GM12865 (cell line): ENCODE measurements at regions not wholly inside any gene's neighbourhood (a gene's known extent, or its start where the extent isn't known, plus 50 kb on each side); places are given as distances from the start of the nearest gene placed in this dataset.

Source experiments
- DNase-seq: peaks from one replicate; pipeline ENCODE4 v3.0.0; 2010; ENCODE audit warnings: low read depth
- H3K4me3 ChIP-seq: 2 replicates; pipeline ENCODE4 v1.5.1; 2011; ENCODE audit warnings: mild to moderate bottlenecking, low read depth, low read length, control low read depth
- TF ChIP-seq, protein P1 (sequence below): IDR thresholded peaks from 2 replicates; pipeline ENCODE4 v1.5.1; 2011; ENCODE audit warnings: low read length, control low read depth, low read depth, inconsistent platforms; ENCODE audit not compliant: insufficient read depth; ENCODE audit errors: missing control alignments

DNA sequence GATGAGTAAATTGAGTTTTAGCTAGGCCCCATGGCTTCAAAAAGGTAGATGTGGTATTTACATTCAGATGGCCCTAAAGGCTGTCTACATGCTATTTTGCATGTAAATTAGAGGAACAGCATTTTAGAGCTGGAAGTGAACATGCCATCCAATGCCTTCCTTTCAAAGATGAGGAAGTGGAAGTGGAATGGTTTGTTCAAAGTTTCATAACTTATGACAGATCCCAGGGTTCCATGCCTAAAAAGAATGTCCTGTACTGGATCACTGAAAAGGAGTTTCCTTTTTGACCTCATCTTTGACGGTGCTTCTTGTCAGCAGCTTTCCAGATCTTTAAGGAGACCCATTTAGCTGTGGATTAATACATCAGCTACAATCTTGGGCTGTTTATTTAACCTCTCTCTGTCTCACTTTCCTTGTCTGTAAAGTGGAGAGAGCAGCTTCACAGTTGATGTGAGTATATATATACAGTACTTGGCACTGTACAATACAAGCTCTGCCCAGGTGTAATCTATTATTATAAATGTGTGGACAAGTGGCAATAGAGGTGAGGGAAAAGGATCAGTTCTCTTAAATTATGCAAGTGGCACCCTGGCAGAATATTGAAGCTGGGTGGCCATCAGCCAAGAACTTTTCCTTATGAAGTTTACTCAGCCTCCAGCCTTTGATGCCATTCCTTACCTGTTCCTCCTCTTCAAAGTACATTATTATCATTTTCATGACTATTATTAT, 68.7 kb upstream of the GOLGA8B start:
- H3K4me3 ChIP-seq: no peak overlapping the region
- TF ChIP-seq, protein P1, sequence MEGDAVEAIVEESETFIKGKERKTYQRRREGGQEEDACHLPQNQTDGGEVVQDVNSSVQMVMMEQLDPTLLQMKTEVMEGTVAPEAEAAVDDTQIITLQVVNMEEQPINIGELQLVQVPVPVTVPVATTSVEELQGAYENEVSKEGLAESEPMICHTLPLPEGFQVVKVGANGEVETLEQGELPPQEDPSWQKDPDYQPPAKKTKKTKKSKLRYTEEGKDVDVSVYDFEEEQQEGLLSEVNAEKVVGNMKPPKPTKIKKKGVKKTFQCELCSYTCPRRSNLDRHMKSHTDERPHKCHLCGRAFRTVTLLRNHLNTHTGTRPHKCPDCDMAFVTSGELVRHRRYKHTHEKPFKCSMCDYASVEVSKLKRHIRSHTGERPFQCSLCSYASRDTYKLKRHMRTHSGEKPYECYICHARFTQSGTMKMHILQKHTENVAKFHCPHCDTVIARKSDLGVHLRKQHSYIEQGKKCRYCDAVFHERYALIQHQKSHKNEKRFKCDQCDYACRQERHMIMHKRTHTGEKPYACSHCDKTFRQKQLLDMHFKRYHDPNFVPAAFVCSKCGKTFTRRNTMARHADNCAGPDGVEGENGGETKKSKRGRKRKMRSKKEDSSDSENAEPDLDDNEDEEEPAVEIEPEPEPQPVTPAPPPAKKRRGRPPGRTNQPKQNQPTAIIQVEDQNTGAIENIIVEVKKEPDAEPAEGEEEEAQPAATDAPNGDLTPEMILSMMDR: no peak
- no peak for DNase-seq

DNA sequence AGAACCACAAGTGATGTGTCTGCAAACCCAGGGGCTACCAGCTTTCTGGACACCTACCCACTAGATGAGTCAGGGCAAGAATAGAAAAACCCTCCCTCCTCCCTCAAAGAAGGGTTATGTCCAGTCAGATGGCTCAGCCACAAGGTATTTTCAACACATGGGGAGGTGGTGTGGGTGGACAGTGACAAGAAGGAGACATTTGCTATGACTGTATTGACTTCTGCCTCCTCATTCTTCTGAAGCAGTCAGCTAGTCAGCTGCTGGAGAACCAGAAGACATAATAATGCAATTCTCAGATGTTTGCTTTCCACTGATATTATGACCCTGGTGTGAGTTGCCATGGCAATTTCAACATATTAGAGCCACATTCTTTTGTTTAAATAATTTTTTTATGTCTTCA, 66.7 kb upstream of the GOLGA8B start:
- DNase-seq: peak; percentile 47
- H3K4me3 ChIP-seq: no peak overlapping the region
- TF ChIP-seq, protein P1: no peak

DNA sequence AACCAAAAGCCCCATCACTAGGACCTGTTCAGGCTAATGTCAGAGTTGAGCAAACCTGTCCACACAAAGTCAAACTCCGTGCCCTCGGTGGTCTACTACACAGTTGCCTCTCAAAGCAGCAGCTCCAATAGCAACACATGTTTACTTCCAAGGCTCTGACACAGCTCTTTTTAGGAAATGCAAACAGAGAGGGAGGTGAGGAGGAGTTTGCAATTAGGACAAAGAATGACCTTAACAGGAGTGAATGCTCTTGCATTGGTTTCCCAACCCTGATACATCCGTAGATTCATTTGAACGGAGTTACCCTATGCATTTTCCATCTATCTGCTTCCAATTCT, 64.8 kb upstream of the GOLGA8B start:
- no peak for DNase-seq
- H3K4me3 ChIP-seq: no peak overlapping the region
- TF ChIP-seq, protein P1: no peak

DNA sequence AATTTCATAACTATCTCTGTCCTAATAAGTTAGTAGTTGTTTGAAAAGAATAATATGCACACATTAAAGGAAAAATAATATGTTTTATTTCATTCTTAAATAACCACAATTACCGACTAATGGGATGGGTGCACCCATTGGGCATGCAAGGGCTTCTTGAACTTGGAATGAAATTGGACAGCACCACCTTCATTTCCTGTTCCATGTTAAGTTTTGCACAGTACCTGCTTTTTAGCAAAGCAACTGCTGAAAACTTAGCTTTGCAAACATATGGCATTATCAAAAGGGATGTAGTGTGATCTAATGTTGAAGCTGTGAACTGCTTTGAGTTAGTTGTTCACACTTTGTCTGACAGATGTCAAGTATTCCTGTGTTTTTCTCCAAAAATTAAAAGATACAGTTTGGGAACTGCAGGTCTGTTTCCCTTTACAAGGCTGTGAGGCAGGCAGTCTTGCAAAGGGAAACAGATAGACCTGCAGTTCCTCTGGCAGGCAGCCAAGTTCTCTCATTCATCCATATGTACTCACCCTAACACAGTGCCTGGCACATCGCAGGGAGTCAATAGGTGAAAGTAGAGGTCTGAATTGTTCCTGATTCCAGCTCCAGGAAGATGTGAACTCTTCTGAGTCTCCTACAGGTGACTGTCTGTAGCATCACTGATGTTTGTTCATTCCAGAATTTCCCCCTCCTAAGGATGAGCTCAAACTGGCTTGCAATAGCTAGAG, 64.3 kb upstream of the GOLGA8B start:
- H3K4me3 ChIP-seq: no peak overlapping the region
- TF ChIP-seq, protein P1: no peak
- peak; percentile 3 for DNase-seq

DNA sequence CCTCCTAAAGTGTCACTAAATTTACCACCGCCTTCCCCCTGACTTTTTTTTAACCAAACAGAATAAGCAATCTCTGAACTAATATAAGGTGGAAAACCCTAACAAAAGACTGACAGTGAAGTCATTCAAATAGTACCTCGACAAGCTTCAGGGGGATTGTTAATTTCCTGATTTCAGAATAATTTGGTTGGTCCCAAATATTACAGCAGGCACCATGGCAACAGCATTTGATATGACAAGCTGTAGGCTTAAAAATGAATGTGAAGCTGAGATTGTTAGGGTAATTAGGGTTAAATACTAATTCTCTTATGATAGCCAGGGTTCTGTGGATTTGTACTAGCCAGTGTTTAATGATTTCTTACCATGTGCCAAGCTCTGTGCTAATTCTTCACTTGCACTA, 63.5 kb upstream of the GOLGA8B start:
- no peak overlapping the region for H3K4me3 ChIP-seq
- no peak for DNase-seq

DNA sequence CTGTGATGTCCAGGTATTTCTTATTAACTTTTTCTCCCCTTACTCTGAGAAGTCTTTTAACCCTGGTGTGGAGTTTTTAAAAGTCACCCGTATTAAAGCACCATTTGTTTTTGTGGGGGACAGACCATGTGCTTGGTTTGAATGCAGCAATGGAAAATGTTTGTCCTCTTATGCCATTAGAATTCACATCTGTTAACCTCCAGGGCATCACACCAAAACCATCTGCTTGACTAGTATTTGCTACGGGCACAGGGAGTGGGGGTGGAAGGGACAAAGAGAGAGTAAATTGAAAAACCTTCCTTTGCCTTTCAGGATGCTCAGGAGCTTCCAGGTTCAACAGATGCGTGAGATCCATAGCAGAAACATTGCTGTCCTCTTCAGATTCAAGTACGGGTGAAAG, 61.4 kb upstream of the GOLGA8B start:
- H3K4me3 ChIP-seq: no peak overlapping the region
- DNase-seq: no peak
- TF ChIP-seq, protein P1: no peak

More for the DNA sequence above, 63.5 kb upstream of the GOLGA8B start:
- TF ChIP-seq, protein P1: no peak
